ENCODE measurements at regions not wholly inside any gene's neighbourhood (a gene's known extent, or its start where the extent isn't known, plus 50 kb on each side); places are given as distances from the start of the nearest gene placed in this dataset.
"Not testable (repeated sequence)": the region's sequence is repeated elsewhere in the genome, so short reads cannot be mapped to it uniquely, and the experiment has no call there.

- H3K4me1 ChIP-seq (ENCODE audit: low read depth, poor library complexity, severe bottlenecking), result no peaks in the 10 kb centered on the region
- no peak overlapping the region for H3K4me3 ChIP-seq (IDR thresholded peaks at IDR 0.05; ENCODE audit: insufficient read depth, low read depth, low read length)
- H3K27me3 ChIP-seq (ENCODE audit: insufficient read depth, low read depth), result no peaks in the 10 kb centered on the region
- no peaks in the 10 kb centered on the region for H4K20me1 ChIP-seq (ENCODE audit: insufficient read depth)
- no peak overlapping the region for H3K9ac ChIP-seq
- no peak overlapping the region for H2AFZ ChIP-seq (ENCODE audit: low read depth)
- no peak for TF ChIP-seq CTCF (conservative IDR thresholded peaks at IDR 0.05; ENCODE audit: low read depth, low read length)
- H3K4me2 ChIP-seq, result no peak overlapping the region
- H3K27ac ChIP-seq, result no peak overlapping the region
- H3K36me3 ChIP-seq (ENCODE audit: insufficient read depth), result no peaks in the 10 kb centered on the region
- H3K79me2 ChIP-seq (ENCODE audit: insufficient read depth, low read depth), result no peaks in the 10 kb centered on the region
These were observed 134.4 kb upstream of the PRDX6 start for GRCh38 chr1:173342736-173343135.

GRCh38 chr1:173344034-173344743, 132.9 kb upstream of the PRDX6 start:
- no peak overlapping the region for H3K4me3 ChIP-seq (IDR thresholded peaks at IDR 0.05; ENCODE audit: insufficient read depth, low read depth, low read length)

GRCh38 chr1:173347282-173347818, 129.8 kb upstream of the PRDX6 start:
- Histone ChIP-seq H4K20me1 (ENCODE audit: insufficient read depth) (no peaks in the 10 kb centered on the region), H3K36me3 (ENCODE audit: insufficient read depth) (no peaks in the 10 kb centered on the region), H3K9ac (no peak overlapping the region), H3K4me3 (IDR thresholded peaks at IDR 0.05; ENCODE audit: insufficient read depth, low read depth, low read length) (no peak overlapping the region), H3K4me2 (no peak overlapping the region), H3K27me3 (ENCODE audit: insufficient read depth, low read depth) (no peaks in the 10 kb centered on the region), H3K27ac (no peak overlapping the region), H3K79me2 (ENCODE audit: insufficient read depth, low read depth) (no peaks in the 10 kb centered on the region), H3K4me1 (ENCODE audit: low read depth, poor library complexity, severe bottlenecking) (no peaks in the 10 kb centered on the region), H2AFZ (ENCODE audit: low read depth) (no peak overlapping the region)
- TF ChIP-seq CTCF (conservative IDR thresholded peaks at IDR 0.05; ENCODE audit: low read depth, low read length), result no peak

More at GRCh38 chr1:173344034-173344743, 132.9 kb upstream of the PRDX6 start:
- Histone ChIP-seq H3K9ac (no peak overlapping the region), H4K20me1 (ENCODE audit: insufficient read depth) (no peaks in the 10 kb centered on the region), H3K79me2 (ENCODE audit: insufficient read depth, low read depth) (no peaks in the 10 kb centered on the region), H3K36me3 (ENCODE audit: insufficient read depth) (no peaks in the 10 kb centered on the region), H3K27me3 (ENCODE audit: insufficient read depth, low read depth) (no peaks in the 10 kb centered on the region), H2AFZ (ENCODE audit: low read depth) (no peak overlapping the region), H3K4me1 (ENCODE audit: low read depth, poor library complexity, severe bottlenecking) (no peaks in the 10 kb centered on the region), H3K4me2 (no peak overlapping the region), H3K27ac (no peak overlapping the region)
- no peak for TF ChIP-seq CTCF (conservative IDR thresholded peaks at IDR 0.05; ENCODE audit: low read depth, low read length)

- H3K9ac ChIP-seq; H3K4me3 ChIP-seq (IDR thresholded peaks at IDR 0.05; ENCODE audit: insufficient read depth, low read depth, low read length); H2AFZ ChIP-seq (ENCODE audit: low read depth); H3K4me1 ChIP-seq (ENCODE audit: low read depth, poor library complexity, severe bottlenecking); H3K36me3 ChIP-seq (ENCODE audit: insufficient read depth); H3K27me3 ChIP-seq (ENCODE audit: insufficient read depth, low read depth); H4K20me1 ChIP-seq (ENCODE audit: insufficient read depth); H3K79me2 ChIP-seq (ENCODE audit: insufficient read depth, low read depth); H3K27ac ChIP-seq; H3K4me2 ChIP-seq: not testable (repeated sequence)
These were observed 124.5 kb upstream of the PRDX6 start for GRCh38 chr1:173352635-173353034.

GRCh38 chr1:173353350-173353749, 123.8 kb upstream of the PRDX6 start:
- Histone ChIP-seq H3K4me2 (no peak overlapping the region), H3K36me3 (ENCODE audit: insufficient read depth) (no peaks in the 10 kb centered on the region), H3K27me3 (ENCODE audit: insufficient read depth, low read depth) (no peaks in the 10 kb centered on the region), H3K4me3 (IDR thresholded peaks at IDR 0.05; ENCODE audit: insufficient read depth, low read depth, low read length) (no peak overlapping the region), H3K79me2 (ENCODE audit: insufficient read depth, low read depth) (no peaks in the 10 kb centered on the region), H3K27ac (no peak overlapping the region), H3K4me1 (ENCODE audit: low read depth, poor library complexity, severe bottlenecking) (no peaks in the 10 kb centered on the region), H2AFZ (ENCODE audit: low read depth) (no peak overlapping the region), H4K20me1 (ENCODE audit: insufficient read depth) (no peaks in the 10 kb centered on the region), H3K9ac (no peak overlapping the region)
- no peak for TF ChIP-seq CTCF (conservative IDR thresholded peaks at IDR 0.05; ENCODE audit: low read depth, low read length)
